ENCODE measurements at regions not wholly inside any gene's neighbourhood (a gene's known extent, or its start where the extent isn't known, plus 50 kb on each side); places are given as distances from the start of the nearest gene placed in this dataset.

- TF ChIP-seq ZNF510 (tag by site-specific recombination; IDR thresholded peaks at IDR 0.05; ENCODE audit: insufficient replicate concordance) (no peak), ZNF350 (tag by site-specific recombination; IDR thresholded peaks at IDR 0.05) (no peak), ZNF140 (tag by site-specific recombination; IDR thresholded peaks at IDR 0.05) (no peak), MYNN (tag by site-specific recombination; IDR thresholded peaks at IDR 0.05; ENCODE audit: borderline replicate concordance) (no peak), ZNF391 (tag by site-specific recombination; IDR thresholded peaks at IDR 0.05; ENCODE audit: borderline replicate concordance, low read depth) (no peak), ZNF37A (tag by site-specific recombination; IDR thresholded peaks at IDR 0.05) (no peak), ZNF335 (tag by site-specific recombination; conservative IDR thresholded peaks at IDR 0.05) (no peak), GFI1B (tag by site-specific recombination; IDR thresholded peaks at IDR 0.05) (no peak), ZNF174 (tag by site-specific recombination; IDR thresholded peaks at IDR 0.05) (no peak), GLIS1 (tag by site-specific recombination; IDR thresholded peaks at IDR 0.05) (no peak), ZNF221 (tag by site-specific recombination; IDR thresholded peaks at IDR 0.05; ENCODE audit: borderline replicate concordance) (no peak)
- TF ChIP-seq, protein P1, sequence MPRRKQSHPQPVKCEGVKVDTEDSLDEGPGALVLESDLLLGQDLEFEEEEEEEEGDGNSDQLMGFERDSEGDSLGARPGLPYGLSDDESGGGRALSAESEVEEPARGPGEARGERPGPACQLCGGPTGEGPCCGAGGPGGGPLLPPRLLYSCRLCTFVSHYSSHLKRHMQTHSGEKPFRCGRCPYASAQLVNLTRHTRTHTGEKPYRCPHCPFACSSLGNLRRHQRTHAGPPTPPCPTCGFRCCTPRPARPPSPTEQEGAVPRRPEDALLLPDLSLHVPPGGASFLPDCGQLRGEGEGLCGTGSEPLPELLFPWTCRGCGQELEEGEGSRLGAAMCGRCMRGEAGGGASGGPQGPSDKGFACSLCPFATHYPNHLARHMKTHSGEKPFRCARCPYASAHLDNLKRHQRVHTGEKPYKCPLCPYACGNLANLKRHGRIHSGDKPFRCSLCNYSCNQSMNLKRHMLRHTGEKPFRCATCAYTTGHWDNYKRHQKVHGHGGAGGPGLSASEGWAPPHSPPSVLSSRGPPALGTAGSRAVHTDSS (tag by site-specific recombination; IDR thresholded peaks at IDR 0.05): no peak
Measured at GRCh38 chr6:51468704-51469103, 618.7 kb downstream of the PKHD1 start (continued).

DNA sequence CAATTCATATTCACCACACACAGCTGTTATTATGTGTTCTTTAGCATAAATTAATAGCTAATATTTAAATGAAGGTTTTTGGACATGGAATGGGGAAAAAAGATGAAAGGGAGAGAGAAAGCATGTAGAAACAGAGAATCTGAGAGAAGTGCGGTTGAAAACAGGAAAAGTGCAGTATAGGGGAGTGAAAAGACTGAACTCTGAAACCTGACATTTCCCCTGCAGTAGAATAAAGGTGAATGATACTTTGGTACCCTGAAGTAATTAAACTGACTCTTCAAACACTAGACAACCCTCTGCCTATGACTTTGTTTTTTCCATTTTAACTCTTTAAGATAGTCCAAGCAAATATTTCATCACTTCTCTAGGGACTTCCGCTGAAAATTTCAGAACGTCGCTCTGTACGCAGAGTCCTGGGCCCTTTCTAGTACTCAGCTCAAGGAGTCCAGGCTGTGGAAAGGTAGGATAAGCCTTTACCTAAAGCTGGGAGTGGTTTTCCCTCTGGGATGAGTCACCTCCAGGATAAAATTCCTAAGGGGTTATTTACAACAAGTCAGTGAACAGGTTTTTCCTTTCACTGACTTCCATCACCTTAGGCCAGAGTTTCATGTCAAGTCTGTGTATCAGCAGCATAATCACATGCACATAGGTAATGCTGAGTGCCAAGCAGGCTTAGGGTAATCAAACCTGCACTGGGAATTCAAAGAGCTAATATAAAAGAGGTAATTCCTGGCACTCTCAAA, 614.5 kb downstream of the PKHD1 start:
- CTCF ChIA-PET: interaction anchor here (0.6 to 0.7 kb wide), 2 partner anchors 199 to 1259 kb away, joined by 3 read pairs; no protein-coding TSS in a partner anchor
- H3K27ac ChIP-seq (ENCODE audit: extremely low read depth, low read depth, low read length): no peak overlapping the region

GRCh38 chr6:51474022-51474975, 613.1 kb downstream of the PKHD1 start:
- Histone ChIP-seq H3K4me3 (ENCODE audit: low read depth, low read length) (no peak overlapping the region), H3K36me3 (ENCODE audit: control insufficient read depth in 2 of 2, insufficient read depth in 1 of 2, low read length in 2 of 2) (no peaks in the 10 kb centered on the region), H3K27ac (ENCODE audit: extremely low read depth, low read depth, low read length) (no peak overlapping the region), H3K9me3 (ENCODE audit: control insufficient read depth, insufficient read depth, low read depth, low read length) (no peaks in the 10 kb centered on the region), H3K4me1 (ENCODE audit: control insufficient read depth, insufficient read depth, low read length) (no peaks in the 10 kb centered on the region)
- POLR2A ChIA-PET: no interaction called here
- CTCF ChIA-PET: interaction anchor here (0.7 to 0.8 kb wide), 2 partner anchors 72 to 181 kb away, joined by 3 read pairs; no protein-coding TSS in a partner anchor
- TF ChIP-seq ZBTB1 (tag by site-specific recombination; IDR thresholded peaks at IDR 0.05) (no peak), ZNF501 (tag by site-specific recombination; IDR thresholded peaks at IDR 0.05) (no peak), MEIS1 (CRISPR knock-in tag; IDR thresholded peaks at IDR 0.05; ENCODE audit: borderline replicate concordance) (no peak), ZNF426 (tag by site-specific recombination; IDR thresholded peaks at IDR 0.05) (no peak), ZNF366 (tag by site-specific recombination; conservative IDR thresholded peaks at IDR 0.05) (no peak), ZNF23 (tag by site-specific recombination; IDR thresholded peaks at IDR 0.05; ENCODE audit: borderline replicate concordance) (no peak), ZNF202 (tag by site-specific recombination; IDR thresholded peaks at IDR 0.05; ENCODE audit: borderline replicate concordance) (no peak), OVOL3 (tag by site-specific recombination; IDR thresholded peaks at IDR 0.05) (no peak), GFI1B (tag by site-specific recombination; IDR thresholded peaks at IDR 0.05) (no peak), ZNF223 (tag by site-specific recombination; IDR thresholded peaks at IDR 0.05) (no peak), ZNF248 (tag by site-specific recombination; IDR thresholded peaks at IDR 0.05) (no peak)
- TF ChIP-seq, protein P2, sequence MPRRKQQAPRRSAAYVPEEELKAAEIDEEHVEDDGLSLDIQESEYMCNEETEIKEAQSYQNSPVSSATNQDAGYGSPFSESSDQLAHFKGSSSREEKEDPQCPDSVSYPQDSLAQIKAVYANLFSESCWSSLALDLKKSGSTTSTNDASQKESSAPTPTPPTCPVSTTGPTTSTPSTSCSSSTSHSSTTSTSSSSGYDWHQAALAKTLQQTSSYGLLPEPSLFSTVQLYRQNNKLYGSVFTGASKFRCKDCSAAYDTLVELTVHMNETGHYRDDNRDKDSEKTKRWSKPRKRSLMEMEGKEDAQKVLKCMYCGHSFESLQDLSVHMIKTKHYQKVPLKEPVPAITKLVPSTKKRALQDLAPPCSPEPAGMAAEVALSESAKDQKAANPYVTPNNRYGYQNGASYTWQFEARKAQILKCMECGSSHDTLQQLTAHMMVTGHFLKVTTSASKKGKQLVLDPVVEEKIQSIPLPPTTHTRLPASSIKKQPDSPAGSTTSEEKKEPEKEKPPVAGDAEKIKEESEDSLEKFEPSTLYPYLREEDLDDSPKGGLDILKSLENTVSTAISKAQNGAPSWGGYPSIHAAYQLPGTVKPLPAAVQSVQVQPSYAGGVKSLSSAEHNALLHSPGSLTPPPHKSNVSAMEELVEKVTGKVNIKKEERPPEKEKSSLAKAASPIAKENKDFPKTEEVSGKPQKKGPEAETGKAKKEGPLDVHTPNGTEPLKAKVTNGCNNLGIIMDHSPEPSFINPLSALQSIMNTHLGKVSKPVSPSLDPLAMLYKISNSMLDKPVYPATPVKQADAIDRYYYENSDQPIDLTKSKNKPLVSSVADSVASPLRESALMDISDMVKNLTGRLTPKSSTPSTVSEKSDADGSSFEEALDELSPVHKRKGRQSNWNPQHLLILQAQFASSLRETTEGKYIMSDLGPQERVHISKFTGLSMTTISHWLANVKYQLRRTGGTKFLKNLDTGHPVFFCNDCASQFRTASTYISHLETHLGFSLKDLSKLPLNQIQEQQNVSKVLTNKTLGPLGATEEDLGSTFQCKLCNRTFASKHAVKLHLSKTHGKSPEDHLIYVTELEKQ (tag by site-specific recombination; IDR thresholded peaks at IDR 0.05; ENCODE audit: borderline replicate concordance): no peak

More for the DNA sequence above, 614.5 kb downstream of the PKHD1 start:
- H3K9me3 ChIP-seq (ENCODE audit: control insufficient read depth, insufficient read depth, low read depth, low read length): no peaks in the 10 kb centered on the region
- no peaks in the 10 kb centered on the region for H3K36me3 ChIP-seq (ENCODE audit: control insufficient read depth in 2 of 2, insufficient read depth in 1 of 2, low read length in 2 of 2)
- TF ChIP-seq ZNF175 (tag by site-specific recombination; IDR thresholded peaks at IDR 0.05) (no peak), ZNF580 (tag by site-specific recombination; IDR thresholded peaks at IDR 0.05) (no peak), ZNF624 (tag by site-specific recombination; IDR thresholded peaks at IDR 0.05) (no peak), GLI4 (tag by site-specific recombination; IDR thresholded peaks at IDR 0.05) (no peak), SCRT2 (tag by site-specific recombination; IDR thresholded peaks at IDR 0.05) (no peak), ZFP37 (tag by site-specific recombination; IDR thresholded peaks at IDR 0.05) (no peak), FEZF1 (tag by site-specific recombination; IDR thresholded peaks at IDR 0.05) (no peak), ZNF302 (tag by site-specific recombination; IDR thresholded peaks at IDR 0.05; ENCODE audit: low read depth) (no peak), SCRT1 (tag by site-specific recombination; IDR thresholded peaks at IDR 0.05; ENCODE audit: borderline replicate concordance) (no peak), ZNF548 (tag by site-specific recombination; IDR thresholded peaks at IDR 0.05) (no peak)
- no peaks in the 10 kb centered on the region for H3K4me1 ChIP-seq (ENCODE audit: control insufficient read depth, insufficient read depth, low read length)
- no peak overlapping the region for H3K4me3 ChIP-seq (ENCODE audit: low read depth, low read length)
- POLR2A ChIA-PET: no interaction called here

All from HEK293 (cell line).